Bronchial epithelial cell (primary cell): ENCODE measurements at regions not wholly inside any gene's neighbourhood (a gene's known extent, or its start where the extent isn't known, plus 50 kb on each side); places are given as distances from the start of the nearest gene placed in this dataset.

Experiments
- DNase-seq: peaks from one replicate; pipeline ENCODE4 v3.0.0-alpha.2; 2010; ENCODE audit warnings: low read depth
- FAIRE-seq: peaks from 2 replicates; lab custom pipeline; 2011; peaks lifted over from hg19 to GRCh38; lab: Jason Lieb, UNC
- H3K27me3 ChIP-seq: 2 replicates; pipeline ENCODE4 v1.5.1; 2011; ENCODE audit warnings: low read length; ENCODE audit not compliant: control insufficient read depth, insufficient read depth
- H3K36me3 ChIP-seq: 2 replicates; pipeline ENCODE4 v1.5.1; 2011; ENCODE audit warnings: low read length; ENCODE audit not compliant: control insufficient read depth, insufficient read depth
- H3K4me3 ChIP-seq: 2 replicates; pipeline ENCODE4 v1.5.1; 2011; ENCODE audit warnings: mild to moderate bottlenecking, low read depth, low read length, control low read depth
- TF ChIP-seq, protein P1 (sequence below): IDR thresholded peaks from 2 replicates; pipeline ENCODE4 v1.5.1; 2011; ENCODE audit warnings: mild to moderate bottlenecking, moderate library complexity, low read length, control low read depth, inconsistent platforms; ENCODE audit not compliant: insufficient read depth, severe bottlenecking

DNA sequence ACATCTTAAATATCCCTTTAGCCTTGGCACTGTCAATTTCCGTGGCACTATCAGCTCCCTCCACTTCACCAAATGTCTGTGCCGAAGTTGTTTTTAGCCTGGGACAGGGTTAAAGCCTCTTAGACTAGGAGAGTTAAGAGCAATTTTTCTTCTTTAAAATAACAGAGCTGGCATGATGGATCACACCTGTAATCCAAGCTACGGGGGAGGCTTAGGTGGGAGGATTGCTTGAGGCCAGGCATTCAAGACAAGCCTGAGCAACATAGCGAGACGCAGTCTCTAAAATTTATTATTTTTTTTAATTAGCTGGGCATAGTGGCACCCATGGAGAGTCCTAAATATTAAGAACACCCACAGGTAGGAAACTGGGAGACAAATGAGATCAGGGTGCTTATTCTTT lies 209.8 kb upstream of the MAGEB18 start:
- TF ChIP-seq, protein P1, sequence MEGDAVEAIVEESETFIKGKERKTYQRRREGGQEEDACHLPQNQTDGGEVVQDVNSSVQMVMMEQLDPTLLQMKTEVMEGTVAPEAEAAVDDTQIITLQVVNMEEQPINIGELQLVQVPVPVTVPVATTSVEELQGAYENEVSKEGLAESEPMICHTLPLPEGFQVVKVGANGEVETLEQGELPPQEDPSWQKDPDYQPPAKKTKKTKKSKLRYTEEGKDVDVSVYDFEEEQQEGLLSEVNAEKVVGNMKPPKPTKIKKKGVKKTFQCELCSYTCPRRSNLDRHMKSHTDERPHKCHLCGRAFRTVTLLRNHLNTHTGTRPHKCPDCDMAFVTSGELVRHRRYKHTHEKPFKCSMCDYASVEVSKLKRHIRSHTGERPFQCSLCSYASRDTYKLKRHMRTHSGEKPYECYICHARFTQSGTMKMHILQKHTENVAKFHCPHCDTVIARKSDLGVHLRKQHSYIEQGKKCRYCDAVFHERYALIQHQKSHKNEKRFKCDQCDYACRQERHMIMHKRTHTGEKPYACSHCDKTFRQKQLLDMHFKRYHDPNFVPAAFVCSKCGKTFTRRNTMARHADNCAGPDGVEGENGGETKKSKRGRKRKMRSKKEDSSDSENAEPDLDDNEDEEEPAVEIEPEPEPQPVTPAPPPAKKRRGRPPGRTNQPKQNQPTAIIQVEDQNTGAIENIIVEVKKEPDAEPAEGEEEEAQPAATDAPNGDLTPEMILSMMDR: no peak
- no peak overlapping the region for H3K4me3 ChIP-seq
- H3K27me3 ChIP-seq: no peaks in the 10 kb centered on the region
- FAIRE-seq (no peak), DNase-seq (no peak)
- H3K36me3 ChIP-seq: no peaks in the 10 kb centered on the region

DNA sequence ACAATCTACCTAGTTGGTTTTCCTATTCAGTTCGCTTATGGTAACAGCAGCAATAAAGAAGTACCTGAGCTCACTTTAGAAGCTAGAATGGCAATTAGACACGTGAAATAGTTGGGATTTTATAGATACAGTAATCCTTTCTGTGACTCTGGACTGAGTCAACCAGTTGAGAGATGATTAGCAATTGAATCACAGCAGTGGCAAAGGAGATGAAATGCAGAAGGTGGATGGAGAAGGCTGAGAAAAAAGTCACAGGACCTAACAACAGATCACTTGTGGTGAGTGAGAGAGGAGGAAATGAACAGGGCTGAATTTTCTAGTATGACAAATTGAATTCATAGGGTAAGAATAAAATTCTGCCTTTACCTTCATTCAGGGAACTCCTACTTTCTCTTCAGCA lies 197.1 kb upstream of the MAGEB18 start:
- Histone ChIP-seq H3K4me3 (no peak overlapping the region), H3K36me3 (no peaks in the 10 kb centered on the region), H3K27me3 (no peaks in the 10 kb centered on the region)
- FAIRE-seq (no peak), DNase-seq (peak; percentile 86)
- TF ChIP-seq, protein P1: no peak

DNA sequence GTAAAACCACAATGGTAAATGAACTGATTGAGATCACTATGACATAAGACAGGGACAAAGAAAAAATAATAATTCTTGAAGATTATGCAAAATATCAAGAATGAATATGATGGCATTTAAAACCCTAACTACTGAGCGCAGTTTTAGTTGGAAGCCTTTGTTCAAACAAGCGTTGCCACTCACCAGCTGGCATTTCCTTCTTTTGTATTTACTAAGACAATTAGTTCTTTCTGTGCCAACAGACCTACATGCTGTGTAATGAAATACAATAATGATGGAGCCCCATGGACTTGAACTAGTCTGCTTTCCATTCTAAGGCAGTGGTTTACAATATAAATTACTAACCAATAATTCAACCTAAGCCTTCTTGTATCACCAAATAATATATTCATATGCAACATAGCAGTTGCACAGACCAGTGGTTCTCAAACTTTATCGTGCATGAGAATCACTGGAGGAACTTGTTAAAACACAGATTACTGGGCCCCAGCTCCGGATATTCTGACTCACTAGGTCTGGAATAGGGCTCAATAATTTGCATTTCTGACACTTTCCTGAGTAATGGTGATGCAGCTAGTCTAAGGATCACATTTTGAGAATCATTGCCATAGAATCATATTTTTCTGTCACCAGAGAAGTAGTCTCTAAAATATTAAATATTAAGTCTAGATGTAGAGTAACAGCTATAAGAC lies 196.4 kb upstream of the MAGEB18 start:
- TF ChIP-seq, protein P1: no peak
- FAIRE-seq (no peak), DNase-seq (peak; percentile 68)
- H3K36me3 ChIP-seq: no peaks in the 10 kb centered on the region
- H3K4me3 ChIP-seq: no peak overlapping the region
- no peaks in the 10 kb centered on the region for H3K27me3 ChIP-seq

DNA sequence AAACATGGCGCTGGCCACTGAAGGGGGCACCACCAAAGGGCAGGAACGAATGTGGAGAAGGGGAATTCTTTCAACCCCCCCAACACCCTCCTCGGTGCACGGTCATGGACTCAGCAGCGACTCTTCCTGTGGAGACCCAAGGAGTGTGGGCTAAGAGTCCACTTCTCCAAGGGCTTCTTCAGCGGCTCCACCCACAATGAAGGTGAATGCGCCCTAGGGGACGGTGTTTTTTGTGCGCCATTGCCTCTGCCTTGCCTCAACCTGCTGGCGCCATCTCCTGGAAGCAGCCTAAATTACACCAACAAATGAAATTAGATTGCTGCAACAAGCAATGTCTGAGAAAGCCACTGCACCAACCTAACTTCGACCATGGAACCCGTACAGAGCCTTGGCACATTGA lies 169.2 kb upstream of the MAGEB18 start:
- TF ChIP-seq, protein P1: peak; percentile 59
- FAIRE-seq (no peak), DNase-seq (peak; percentile 15)
- Histone ChIP-seq H3K4me3 (no peak overlapping the region), H3K36me3 (no peaks in the 10 kb centered on the region), H3K27me3 (no peaks in the 10 kb centered on the region)

DNA sequence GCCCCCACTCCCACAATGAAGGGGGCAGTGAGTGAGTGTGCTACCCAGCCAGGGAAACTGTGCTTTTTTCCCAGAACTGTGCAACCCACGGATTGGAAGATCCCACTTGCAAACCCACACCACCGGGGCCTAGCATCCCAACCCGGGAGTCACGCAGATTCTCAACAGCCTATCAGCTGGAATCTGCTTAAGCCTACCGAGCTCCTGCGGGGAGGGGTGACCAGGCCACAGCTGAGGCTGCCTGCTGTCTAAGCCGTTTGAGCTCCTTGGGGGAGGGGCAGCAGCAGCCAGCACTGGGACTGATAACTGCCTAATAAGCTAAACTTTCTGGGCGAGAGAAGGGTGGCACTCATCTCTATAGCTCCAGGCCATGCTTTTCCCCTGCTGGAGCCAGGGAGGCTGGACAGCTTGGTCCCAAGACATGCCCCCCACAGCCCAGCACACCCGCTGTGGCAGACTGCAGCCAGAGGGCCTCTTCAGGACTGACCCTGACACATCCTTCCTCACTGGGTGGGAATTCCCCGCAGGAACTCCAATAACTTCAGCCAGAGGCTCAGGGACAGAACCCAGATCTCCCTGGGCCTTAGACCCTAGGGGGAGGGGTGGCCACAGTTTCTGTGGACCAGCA lies 161.3 kb upstream of the MAGEB18 start:
- FAIRE-seq: no peak

More for the DNA sequence above, 161.3 kb upstream of the MAGEB18 start:
- TF ChIP-seq, protein P1: no peak
- Histone ChIP-seq H3K4me3 (no peak overlapping the region), H3K27me3 (no peaks in the 10 kb centered on the region), H3K36me3 (no peaks in the 10 kb centered on the region)
- DNase-seq: no peak
